GM18868 (cell line): ENCODE measurements at regions not wholly inside any gene's neighbourhood (a gene's known extent, or its start where the extent isn't known, plus 50 kb on each side); places are given as distances from the start of the nearest gene placed in this dataset.
"Not testable (repeated sequence)": the region's sequence is repeated elsewhere in the genome, so short reads cannot be mapped to it uniquely, and the experiment has no call there.

Source experiments
- ATAC-seq: cut with Tn5 transposase; IDR thresholded peaks from one replicate; pipeline ENCODE4 v1.9.1; 2021; ENCODE audit warnings: mild to moderate bottlenecking, moderate library complexity; ENCODE audit not compliant: unreplicated experiment

DNA sequence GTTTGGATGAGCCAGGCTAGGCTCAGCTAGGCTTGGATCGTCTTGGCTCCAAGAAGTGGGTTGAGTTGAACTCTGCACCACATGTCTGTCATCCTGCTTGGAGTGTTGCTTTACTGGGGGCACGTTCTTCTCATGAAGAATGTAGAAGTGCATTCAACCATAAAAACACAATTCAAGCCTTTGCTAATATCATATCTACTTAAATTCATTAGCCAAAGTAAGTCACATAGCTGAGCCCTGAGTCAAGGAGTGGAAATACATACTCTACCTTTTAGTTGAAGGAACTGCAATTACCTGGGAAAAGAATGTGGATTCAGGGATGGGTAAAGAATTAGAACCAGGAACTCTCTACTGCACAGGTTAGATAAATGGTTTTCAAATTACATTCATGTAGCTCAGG is 360.4 kb upstream of the KCNH7 start:
- ATAC-seq, result no peak

DNA sequence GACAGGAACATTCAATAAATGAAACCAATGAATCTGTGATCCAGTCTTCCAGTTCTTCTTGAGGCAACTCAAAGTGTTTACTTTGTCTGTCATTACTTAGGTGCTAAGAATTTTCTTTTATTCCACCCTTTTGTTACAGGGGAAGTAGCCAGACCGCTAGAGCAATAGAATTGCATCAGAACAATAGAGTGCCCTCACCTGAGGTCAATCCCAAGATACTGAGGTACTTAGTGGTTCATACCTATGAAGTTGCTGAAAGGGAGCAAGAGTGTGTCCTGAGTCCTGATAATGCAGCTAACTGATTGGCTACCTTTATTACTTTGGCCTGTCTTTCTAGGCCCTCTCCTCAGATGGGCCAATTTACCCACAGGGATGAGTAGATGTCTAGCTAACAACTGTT is 359.4 kb upstream of the KCNH7 start:
- ATAC-seq, result no peak

DNA sequence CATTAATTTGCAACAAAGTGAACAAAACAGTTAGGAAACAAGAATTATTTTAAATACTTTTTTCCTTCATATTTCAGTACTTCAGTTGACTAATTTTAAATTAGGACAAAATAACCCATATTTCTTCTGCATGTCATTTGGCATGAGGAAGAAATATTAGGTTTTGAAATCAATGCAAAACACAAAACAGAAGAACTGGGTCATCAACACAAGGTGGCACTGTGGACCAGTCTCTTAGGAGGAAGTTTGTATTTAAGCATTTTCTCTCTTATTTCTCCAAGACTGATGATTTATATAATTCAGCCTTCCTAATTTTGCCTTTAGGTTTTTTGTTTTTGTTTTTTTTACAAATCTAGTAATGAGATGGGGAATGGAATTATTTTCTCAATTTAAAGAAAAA is 352.8 kb upstream of the KCNH7 start:
- peak; percentile 72 for ATAC-seq

DNA sequence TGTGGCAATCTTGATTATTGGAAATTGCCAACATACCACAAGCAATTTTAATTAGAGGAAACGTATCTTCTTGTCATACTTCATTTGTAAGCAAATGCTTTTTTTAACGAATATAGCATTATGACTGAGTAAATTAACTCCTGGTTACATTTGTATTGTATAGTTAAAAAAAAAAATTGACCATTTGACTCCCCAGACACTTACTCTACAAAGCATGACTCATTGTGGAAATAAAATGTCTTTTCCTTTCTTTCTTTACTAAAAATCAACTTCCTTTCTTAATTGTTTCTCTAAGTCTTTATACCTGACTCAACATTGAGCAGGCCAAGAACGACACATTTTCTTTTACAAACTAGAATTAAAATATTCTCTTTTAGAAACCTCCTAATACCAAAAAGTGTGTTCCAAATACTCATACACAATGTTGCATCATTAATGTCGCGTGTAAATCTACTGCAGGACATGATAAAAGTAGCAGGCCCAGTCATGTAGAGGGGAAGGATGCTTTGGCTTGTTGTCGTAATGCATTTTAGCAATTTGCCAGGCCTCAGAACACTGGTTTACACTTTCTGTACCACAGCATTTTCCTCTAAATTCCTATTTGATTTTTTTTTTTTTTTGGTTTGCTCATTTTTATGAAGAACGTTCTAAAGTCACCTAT is 349.6 kb upstream of the KCNH7 start:
- ATAC-seq, result no peak

DNA sequence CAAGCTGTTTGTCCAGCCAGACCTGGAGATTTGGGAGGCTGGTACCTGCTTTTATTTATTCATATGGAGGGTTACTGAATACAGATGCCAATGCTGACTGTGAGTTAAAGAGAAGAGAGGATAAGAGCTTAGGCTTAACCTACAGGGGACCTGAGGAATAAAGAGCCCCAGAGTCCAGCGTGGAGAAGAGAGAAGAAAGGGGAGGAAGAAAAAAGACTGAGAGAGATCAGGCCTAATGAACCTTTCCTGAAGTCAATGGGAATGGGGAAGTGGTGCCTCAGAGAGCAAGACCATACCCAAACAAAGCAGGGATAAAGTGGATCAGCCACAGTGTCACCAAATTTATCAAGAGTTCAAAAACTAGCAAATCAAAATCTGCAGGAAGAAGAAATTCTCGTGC is 348.6 kb upstream of the KCNH7 start:
- ATAC-seq, result no peak

DNA sequence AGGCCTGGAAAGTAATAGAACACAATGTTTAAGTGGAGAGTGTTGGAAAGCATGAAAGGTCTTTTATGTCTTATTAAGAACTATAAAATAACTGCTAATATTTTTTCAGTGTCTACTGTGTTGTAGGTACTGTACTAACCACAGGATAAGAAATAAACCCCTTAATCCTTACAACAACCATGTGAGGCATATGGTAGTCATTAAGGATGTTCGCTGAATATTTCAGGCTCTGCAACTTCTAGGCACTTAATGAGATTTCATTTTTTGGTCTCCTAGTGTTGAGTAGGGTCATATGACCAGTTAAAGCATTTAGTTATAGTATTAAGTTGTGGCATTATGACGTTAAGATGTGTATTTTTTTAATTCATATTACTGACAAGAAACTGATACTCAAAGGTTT is 346.6 kb upstream of the KCNH7 start:
- no peak for ATAC-seq

DNA sequence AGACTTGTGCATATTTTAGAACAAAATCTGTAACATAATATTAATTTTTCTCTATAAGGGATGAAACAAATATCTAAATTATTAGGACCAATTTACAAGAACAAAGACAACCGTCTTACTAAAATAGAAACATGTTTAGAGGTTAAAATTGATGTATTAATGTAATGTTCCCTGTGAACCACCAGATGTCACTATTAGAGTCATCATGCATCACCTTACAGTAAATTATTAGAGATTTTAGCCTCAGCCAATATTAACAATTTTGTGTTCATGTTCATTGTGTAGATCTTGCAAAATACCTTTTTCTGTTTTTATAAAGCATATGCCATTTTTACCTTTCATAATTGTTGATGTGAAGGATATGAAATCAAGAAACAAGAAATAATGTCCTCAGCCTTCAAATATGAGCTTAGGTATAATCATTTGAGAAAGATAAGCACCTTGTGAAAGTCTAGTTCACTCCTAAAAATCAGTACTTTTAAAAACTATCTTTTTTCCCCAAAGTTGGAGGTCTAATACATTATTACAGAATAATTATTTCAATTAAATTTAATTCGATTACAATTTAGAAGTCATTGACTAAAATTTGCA is 344.3 kb upstream of the KCNH7 start:
- peak; percentile 86 for ATAC-seq

DNA sequence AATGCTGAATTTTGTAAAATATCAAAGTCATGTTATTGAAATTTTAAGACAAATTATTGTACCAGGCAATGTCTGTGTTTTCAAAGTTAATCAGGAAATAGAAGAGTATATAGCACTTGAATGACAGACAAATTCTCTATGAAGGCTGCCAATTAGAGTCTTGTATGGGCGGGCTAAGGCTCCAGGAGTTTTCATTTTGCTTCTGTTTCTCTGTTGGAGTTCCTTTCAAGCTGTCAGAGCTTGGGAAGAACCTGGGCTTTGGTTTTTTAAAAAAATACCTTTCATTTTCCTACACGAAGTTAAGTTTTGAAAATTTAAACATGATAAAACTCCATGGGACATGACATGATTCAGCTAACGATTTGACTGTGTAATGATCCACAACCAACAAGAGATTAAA is 339.0 kb upstream of the KCNH7 start:
- no peak for ATAC-seq

DNA sequence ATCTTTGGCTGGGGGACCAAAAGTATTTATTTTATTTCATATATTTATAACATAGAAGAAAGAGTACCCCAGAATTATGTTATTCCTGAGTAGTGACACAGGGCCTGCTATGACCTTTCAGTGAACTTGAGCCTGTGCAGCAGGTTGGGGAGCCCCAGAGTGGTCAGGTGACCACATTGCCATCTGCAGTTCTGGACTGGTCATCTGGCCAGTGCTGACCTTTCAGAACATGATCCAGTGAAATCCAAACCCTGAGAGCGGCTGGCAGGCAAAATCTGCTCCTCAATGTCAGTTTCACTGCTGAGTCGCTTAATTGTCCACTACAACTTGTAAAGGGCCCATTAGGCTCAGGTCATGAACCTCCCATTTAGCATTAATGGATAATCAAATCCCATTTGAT is 336.7 kb upstream of the KCNH7 start:
- ATAC-seq, result no peak

DNA sequence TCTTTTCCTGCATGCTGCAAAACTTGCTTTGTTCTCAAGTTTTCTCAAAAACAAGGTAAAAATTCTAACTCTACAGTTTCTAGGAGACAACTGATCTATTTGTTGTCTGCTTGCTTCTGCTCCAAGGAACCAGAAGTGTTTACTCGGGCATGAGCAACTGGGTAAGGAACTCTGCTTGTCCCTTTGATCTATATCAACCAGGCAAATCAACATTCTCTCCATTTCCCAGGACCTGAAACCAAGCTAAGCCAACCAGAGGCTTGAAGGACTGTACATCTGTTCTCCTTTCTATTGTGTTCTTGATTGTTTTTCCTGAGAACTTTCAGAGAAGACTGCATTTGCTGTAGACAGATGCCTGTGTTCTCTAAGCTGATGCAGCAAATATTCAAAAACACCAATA is 335.0 kb upstream of the KCNH7 start:
- ATAC-seq, result no peak

DNA sequence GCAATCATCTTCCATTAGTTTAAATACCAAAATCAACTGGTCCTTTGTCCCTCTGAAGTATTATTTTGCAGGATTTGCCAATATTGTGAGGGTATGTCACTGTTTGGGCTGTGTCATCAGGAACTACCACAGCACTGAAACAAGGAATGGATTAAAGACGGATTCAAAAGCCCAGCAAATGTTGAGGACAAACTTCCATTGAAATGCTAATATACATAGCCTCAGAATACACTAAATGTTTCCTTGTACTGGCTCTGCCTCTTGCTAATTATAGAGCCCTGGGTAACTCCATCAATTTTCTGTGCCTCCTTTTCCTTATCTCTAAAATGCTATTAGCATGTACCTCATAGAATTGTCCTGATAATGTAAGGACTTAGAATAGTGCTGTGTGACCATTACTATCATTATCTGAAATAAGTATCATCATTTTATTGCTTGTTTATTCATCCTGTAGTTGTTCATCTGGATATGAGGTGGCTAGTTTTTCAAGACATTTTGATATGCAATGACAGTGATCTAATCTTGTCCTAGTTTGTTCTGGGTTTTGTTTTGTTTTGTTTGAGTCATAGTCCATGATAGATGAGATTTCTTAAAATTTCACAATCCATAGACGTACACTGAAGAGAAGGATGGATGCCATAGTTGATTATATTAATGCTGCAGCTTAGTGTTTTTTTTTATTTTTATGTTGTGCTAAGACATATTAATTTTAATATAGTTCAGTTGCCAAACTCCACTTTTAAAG is 333.4 kb upstream of the KCNH7 start:
- no peak for ATAC-seq

DNA sequence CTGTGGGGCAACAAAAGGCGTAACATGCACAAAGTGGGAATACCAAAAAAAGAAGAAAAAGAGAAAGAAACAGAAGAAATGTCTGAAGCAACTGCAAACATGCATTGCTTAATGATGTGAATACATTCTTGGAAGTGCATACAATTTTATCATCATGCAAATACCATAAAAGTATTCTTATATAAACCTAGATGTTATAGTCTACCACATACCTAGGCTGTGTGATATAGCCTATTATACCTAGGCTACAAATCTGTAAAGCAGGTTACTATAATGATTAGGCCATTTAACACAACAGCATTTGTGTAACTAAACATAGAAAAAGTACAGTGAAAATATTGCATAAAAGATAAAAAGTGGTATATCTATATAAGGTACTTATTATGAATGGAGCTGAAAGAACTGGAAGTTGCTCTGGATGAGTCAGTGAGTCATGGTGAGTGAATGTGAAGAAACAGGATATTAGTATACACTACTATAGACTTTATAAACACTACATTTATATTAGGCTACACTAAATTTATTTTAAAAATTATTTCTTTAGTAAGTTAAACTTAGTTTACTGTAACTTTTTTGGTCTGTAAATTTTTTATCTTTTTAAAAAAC is 319.4 kb upstream of the KCNH7 start:
- no peak for ATAC-seq

DNA sequence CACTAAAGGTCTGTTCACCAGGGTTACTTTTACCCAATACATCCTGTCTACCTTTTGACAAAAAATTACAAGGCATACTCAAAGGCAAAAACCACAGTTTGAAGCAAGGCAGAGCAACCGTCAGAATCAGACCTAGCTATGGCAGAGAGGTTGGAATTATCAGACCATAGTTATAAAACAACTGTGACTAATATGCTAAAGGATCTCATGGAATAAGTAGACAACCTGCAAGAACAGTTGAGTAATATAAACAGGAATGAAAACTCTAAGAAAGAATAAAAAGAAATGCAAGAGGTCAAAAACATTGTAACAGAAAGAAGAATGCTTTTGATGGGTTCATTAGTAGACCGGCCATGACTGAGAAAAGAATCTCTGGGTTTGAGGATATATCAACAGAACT is 318.8 kb upstream of the KCNH7 start:
- ATAC-seq, result no peak

DNA sequence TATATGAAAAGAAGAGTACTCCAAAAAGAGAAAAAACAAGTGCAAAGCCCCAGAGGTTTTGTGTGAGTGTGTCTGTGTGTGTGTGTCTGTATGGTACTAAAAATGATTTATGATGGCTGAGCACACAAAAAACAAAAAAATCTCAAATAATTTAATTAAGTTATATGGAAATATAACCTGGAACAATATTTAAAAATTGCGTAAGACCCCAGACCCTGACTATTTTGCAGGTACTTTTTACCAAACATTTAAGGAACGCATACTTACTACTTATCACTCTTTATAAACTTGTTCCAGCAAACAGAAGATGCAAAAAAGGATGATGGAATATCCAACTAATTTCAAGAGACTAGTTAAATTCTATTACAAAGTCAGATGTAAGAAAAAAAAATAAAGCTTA is 317.4 kb upstream of the KCNH7 start:
- ATAC-seq, result no peak

DNA sequence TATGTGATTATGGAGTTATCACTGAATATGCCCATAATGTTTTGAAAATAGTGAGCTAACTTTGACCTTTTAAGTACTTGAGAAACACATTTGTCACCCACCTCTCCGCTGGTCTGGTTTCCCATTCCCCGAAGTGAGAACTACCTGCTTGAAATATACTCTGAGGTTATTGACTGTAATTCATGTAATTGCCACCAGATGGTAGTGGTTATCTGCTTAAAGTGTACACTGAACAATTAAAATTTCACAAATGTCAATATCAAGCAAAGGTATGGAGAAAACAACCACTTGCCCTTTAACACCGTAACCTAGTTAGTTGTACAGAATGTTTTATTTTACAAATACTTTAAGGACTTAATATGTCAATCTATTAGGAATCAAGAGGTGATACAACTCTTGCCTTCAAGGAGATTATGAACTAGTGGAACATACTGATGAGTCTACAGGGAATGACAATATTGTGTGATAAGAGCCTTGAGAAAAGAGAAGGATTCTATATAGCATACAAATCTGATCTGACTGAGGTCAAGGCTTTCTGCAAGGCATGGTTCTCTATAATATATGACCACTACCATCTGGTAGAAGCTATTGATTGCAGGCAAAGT is 316.8 kb upstream of the KCNH7 start:
- ATAC-seq, result peak; percentile 95

DNA sequence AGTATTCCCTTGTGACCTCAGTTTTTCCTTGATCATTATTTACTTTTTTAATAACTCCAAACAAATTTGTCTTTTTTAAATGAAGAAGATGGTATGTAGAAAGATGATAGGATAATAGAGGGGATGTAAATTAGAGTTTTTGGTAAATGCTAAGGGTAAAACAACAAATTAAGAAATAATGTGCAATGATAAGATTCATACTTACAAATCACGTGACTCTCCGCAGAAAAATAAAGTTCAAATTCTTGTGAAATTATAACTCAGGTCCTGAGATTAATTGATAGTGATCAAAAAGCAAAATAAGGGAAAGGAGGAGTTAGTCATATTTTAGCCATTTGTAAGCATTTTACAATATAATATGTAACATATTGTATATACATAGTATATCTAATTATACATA is 304.1 kb upstream of the KCNH7 start:
- ATAC-seq, result no peak

DNA sequence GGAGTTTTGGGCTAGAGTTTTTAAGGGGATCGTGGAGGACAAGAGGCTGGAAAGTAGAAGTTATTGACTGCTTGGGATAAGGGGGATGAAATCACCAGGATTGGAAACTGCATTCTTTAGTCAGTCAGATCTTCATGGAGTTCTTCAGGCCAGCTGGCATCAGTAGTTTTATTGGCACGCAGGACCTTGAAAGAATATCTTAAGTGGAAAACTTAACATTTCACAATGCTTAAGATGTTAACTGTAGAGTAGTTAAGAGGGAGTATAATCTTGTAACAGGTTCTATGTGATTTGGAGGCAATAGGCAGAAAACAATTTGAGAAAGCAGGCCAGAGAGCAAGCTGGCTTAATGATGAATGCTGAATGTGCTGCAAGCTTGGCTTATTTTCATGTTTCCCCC is 300.4 kb upstream of the KCNH7 start:
- no peak for ATAC-seq

DNA sequence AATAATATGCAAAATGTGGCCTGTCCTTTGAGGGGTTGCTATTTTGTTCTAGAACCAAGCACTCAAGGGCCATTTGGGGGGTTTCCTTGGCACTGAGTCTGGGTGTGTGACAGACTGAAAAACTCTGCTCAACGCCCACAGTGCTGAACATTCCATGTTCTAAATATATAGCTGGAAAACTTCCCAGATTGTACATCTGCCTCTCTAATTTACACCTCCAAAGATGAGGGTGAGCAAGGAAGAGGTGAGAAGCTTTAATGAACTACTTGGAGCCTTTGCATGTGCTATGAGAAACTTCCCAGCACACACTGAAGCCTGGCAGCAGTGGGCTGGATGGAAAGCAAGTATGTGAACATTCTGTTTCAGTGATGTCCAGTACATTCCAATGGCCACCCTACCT is 296.7 kb upstream of the KCNH7 start:
- ATAC-seq, result no peak

DNA sequence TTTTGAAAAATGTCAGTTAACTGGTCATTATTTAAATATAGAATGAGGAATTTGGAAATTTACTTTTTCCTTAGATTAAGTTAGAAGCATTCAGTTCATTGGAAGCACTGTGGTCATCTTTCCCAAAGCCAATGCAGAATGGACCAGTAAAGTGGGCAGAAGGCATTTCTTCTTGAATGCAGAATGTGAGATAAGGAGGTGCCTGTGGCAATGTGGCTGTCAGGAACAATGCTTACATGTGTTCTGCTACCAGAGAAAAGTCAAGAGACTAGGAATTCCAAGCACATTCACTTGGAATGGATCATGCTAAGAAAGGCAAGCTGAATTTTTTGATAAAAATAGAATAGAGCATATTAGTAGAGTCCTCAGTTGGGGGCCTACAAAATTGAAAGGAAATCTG is 295.0 kb upstream of the KCNH7 start:
- ATAC-seq, result no peak

DNA sequence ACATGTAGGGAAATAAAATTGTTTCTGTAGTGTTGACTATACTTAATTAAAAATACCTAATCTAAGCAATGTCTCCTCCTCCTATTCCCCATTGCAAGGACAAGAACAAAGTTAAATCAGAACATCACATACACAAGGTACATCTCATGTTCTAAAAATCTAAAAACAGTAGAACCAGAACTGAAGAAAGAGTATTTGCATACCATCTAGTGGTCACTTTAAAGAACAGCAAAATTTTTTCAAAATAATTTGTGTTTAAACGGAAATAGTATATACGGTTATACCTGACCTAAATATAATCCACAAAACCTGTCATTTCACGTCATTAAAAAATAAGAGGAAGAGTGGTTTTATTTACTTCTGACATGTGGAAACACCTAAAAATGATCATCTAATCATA is 294.3 kb upstream of the KCNH7 start:
- no peak for ATAC-seq

DNA sequence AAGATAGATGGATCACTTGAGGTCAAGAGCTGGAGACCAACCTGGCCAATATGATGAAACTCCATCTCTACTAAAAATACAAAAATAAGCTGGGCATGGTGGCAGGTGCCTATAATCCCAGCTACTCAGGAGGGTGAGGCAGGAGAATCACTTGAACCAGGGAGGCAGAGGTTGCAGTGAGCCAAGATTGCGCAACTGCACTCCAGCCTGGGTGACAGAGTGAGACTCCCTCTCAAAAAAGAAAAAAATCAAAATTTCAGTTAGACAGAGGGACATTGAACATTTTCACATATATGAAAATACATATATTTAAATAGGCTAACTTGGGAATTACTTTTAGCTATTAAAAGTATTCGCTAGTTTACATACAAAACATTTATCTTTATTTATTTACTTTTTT is 293.6 kb upstream of the KCNH7 start:
- ATAC-seq, result not testable (repeated sequence)

DNA sequence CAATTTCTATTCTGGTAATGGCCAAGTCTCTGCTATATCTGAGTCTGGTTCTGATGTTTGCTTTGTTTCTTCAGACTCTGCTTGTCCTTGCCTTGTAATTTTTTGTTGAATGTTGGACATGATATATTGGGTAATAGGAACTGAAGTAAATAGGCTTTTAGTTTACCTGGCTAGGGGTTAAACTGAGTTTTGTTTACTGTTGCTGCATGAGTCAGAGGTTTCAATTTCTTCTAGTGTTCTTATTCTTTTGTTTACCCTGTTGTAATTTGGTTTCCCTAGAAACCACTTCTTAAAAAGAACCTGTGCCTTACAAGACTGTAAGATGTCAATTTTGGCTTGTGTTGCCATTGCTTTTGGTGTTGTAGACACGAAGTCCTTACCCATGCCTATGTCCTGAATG is 285.0 kb upstream of the KCNH7 start:
- peak; percentile 59 for ATAC-seq
